Type B pancreatic cell (in vitro differentiated cells): ENCODE measurements at regions not wholly inside any gene's neighbourhood (a gene's known extent, or its start where the extent isn't known, plus 50 kb on each side); places are given as distances from the start of the nearest gene placed in this dataset.

Source experiments
- DNase-seq: peaks from one replicate; pipeline ENCODE4 v3.0.0; 2021; ENCODE audit warnings: mixed read lengths; ENCODE audit not compliant: unreplicated experiment; ENCODE audit errors: extremely low spot score
- H3K27ac Mint-ChIP-seq: 2 replicates; pipeline ENCODE4 v1.8.0; 2021; ENCODE audit warnings: mild to moderate bottlenecking, mixed read lengths
- H3K27me3 Mint-ChIP-seq: 2 replicates; pipeline ENCODE4 v1.8.0; 2021; ENCODE audit warnings: mixed read lengths
- H3K36me3 Mint-ChIP-seq: 2 replicates; pipeline ENCODE4 v1.8.0; 2021; ENCODE audit warnings: mixed read lengths
- H3K4me1 Mint-ChIP-seq: one replicate; pipeline ENCODE4 v1.8.0; 2021; ENCODE audit warnings: mixed read lengths; ENCODE audit not compliant: unreplicated experiment
- H3K4me3 Mint-ChIP-seq: 2 replicates; pipeline ENCODE4 v1.8.0; 2021; ENCODE audit warnings: mild to moderate bottlenecking, mixed read lengths
- H3K9me3 Mint-ChIP-seq: 2 replicates; pipeline ENCODE4 v1.8.0; 2021; ENCODE audit warnings: mixed read lengths
- CTCF ChIP-seq: fragments of 200-600 bp; sonication (generic); conservative IDR thresholded peaks from 2 replicates; pipeline ENCODE4 v1.5.0; 2021; ENCODE audit warnings: antibody characterized with exemption, mild to moderate bottlenecking

- peaks cover 12% of the 10 kb centered on the region for H3K27me3 Mint-ChIP-seq
- no peak for TF ChIP-seq CTCF
- no peak overlapping the region for H3K27ac Mint-ChIP-seq
- no peak overlapping the region for H3K4me3 Mint-ChIP-seq
- H3K4me1 Mint-ChIP-seq = peaks cover 14% of the 10 kb centered on the region
- H3K9me3 Mint-ChIP-seq = peaks cover 12% of the 10 kb centered on the region
- DNase-seq = no peak
- H3K36me3 Mint-ChIP-seq = no peaks in the 10 kb centered on the region
Measured at GRCh38 chr22:27507935-27508526, 293.5 kb downstream of the MN1 start.

- Mint-ChIP-seq H3K27ac (no peak overlapping the region), H3K9me3 (peaks cover 4% of the 10 kb centered on the region), H3K27me3 (peaks cover 12% of the 10 kb centered on the region), H3K4me3 (no peak overlapping the region), H3K36me3 (no peaks in the 10 kb centered on the region), H3K4me1 (peaks cover 14% of the 10 kb centered on the region)
- no peak for DNase-seq
- TF ChIP-seq CTCF = no peak
Measured at GRCh38 chr22:27509132-27509920, 292.2 kb downstream of the MN1 start.

- H3K9me3 Mint-ChIP-seq = peaks cover 4% of the 10 kb centered on the region
- DNase-seq = no peak
- no peak for TF ChIP-seq CTCF
- H3K27ac Mint-ChIP-seq = no peak overlapping the region
- H3K36me3 Mint-ChIP-seq = no peaks in the 10 kb centered on the region
- H3K4me1 Mint-ChIP-seq = peaks cover 10% of the 10 kb centered on the region
- peaks cover 12% of the 10 kb centered on the region for H3K27me3 Mint-ChIP-seq
- H3K4me3 Mint-ChIP-seq = no peak overlapping the region
Measured at GRCh38 chr22:27510024-27510423, 291.5 kb downstream of the MN1 start.

- Mint-ChIP-seq H3K36me3 (no peaks in the 10 kb centered on the region), H3K4me3 (no peak overlapping the region), H3K27ac (no peak overlapping the region), H3K9me3 (peaks cover 4% of the 10 kb centered on the region), H3K27me3 (peaks cover 8% of the 10 kb centered on the region), H3K4me1 (peaks cover 8% of the 10 kb centered on the region)
- no peak for TF ChIP-seq CTCF
- no peak for DNase-seq
Measured at GRCh38 chr22:27512283-27512761, 289.2 kb downstream of the MN1 start.

GRCh38 chr22:27513021-27513420 lies 288.5 kb downstream of the MN1 start:
- peaks cover 12% of the 10 kb centered on the region for H3K4me1 Mint-ChIP-seq

More at GRCh38 chr22:27513021-27513420, 288.5 kb downstream of the MN1 start:
- Mint-ChIP-seq H3K9me3 (peaks cover 4% of the 10 kb centered on the region), H3K27me3 (peaks cover 7% of the 10 kb centered on the region), H3K36me3 (no peaks in the 10 kb centered on the region), H3K4me3 (no peak overlapping the region), H3K27ac (no peak overlapping the region)
- no peak for DNase-seq
- TF ChIP-seq CTCF = no peak
